Uterus (tissue), 3 donors: ENCODE measurements at regions not wholly inside any gene's neighbourhood (a gene's known extent, or its start where the extent isn't known, plus 50 kb on each side); places are given as distances from the start of the nearest gene placed in this dataset.

Source experiments
- DNase-seq, 2 donors: peaks; one replicate each; pipeline ENCODE4 v3.0.0-alpha.2; 2019 to 2020
- H3K27ac ChIP-seq, 2 donors: fragments of 200-600 bp; sonication (generic); 1 replicate in 1 of 2; 2 replicates in 1 of 2; pipeline ENCODE4 v1.5.1; 2016 to 2018
- H3K27me3 ChIP-seq, 2 donors: fragments of 200-600 bp; sonication (generic); one replicate each; pipeline ENCODE4 v1.5.1; 2018 to 2019; ENCODE audit warnings: control low read depth in 1 of 2
- H3K36me3 ChIP-seq, 2 donors: fragments of 200-600 bp; sonication (generic); one replicate each; pipeline ENCODE4 v1.5.1; 2019; ENCODE audit warnings: control low read depth in 1 of 2
- H3K4me1 ChIP-seq, 2 donors: fragments of 200-600 bp; sonication (generic); one replicate each; pipeline ENCODE4 v1.5.1; 2018 to 2019; ENCODE audit warnings: control low read depth in 1 of 2
- H3K4me3 ChIP-seq, 2 donors: fragments of 200-600 bp; sonication (generic); 1 replicate in 1 of 2; 2 replicates in 1 of 2; pipeline ENCODE4 v1.5.1; 2018 to 2019; ENCODE audit warnings: mild to moderate bottlenecking in 1 of 2
- H3K9me3 ChIP-seq, 2 donors: fragments of 200-600 bp; sonication (generic); one replicate each; pipeline ENCODE4 v1.5.1; 2019; ENCODE audit warnings: control low read depth in 1 of 2
- POLR2A ChIP-seq, 2 donors: fragments of 450-650 bp; IDR thresholded peaks; one replicate each; pipeline ENCODE4 v1.6.1; 2016; ENCODE audit warnings: antibody characterized with exemption in 2 of 2, mild to moderate bottlenecking in 1 of 2, moderate library complexity in 1 of 2
- intact Hi-C: fragments of 100-400 bp; cut with DNase I; formaldehyde crosslinking; loops from one replicate; pipeline ENCODE4 v1.15.1; 2023; ENCODE audit warnings: low total_unique reads
- TF ChIP-seq, protein P1 (sequence below), 4 experiments: fragments of 200-600 bp in 2 of 4; fragments of 450-650 bp in 2 of 4; sonication (generic) in 2 of 4; IDR thresholded peaks; one replicate each; pipeline ENCODE4 v1.5.1; 2016 to 2019; ENCODE audit warnings: antibody characterized with exemption in 4 of 4, mild to moderate bottlenecking in 2 of 4, moderate library complexity in 1 of 4
- donor health status: DM: yes; HTN: yes; CAD: no.

DNA sequence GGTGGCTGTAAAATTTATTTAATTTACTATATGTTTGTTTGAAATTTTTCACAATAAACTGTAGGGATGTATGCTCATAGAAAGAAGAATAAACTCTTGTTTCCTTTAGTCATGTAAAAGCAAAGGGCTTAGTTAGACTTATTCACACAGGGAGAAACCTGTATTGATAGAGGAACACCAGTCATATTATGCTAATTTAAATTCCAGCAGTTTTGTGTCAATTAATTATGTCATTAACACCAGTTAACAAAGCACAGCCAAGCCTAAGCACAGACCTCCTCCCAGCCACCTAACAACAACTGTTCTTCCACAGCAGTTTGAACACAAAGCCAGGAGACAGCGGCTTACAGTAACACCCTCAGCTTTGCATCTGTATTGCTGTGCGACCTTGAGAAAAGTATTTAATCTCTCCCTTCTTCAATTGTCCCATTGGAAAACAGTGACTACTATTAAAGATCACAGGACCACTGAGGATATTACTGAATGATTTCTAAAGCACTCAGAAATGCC, 260.8 kb upstream of the RRP15 start:
- H3K27me3 ChIP-seq: no peaks in the 10 kb centered on the region
- intact Hi-C loops: no loop called here
- DNase-seq: no peak
- no peak overlapping the region for H3K27ac ChIP-seq
- H3K4me1 ChIP-seq: no peaks in the 10 kb centered on the region
- no peaks in the 10 kb centered on the region for H3K9me3 ChIP-seq
- no peaks in the 10 kb centered on the region for H3K36me3 ChIP-seq
- H3K4me3 ChIP-seq: no peak overlapping the region
- TF ChIP-seq, protein P1, sequence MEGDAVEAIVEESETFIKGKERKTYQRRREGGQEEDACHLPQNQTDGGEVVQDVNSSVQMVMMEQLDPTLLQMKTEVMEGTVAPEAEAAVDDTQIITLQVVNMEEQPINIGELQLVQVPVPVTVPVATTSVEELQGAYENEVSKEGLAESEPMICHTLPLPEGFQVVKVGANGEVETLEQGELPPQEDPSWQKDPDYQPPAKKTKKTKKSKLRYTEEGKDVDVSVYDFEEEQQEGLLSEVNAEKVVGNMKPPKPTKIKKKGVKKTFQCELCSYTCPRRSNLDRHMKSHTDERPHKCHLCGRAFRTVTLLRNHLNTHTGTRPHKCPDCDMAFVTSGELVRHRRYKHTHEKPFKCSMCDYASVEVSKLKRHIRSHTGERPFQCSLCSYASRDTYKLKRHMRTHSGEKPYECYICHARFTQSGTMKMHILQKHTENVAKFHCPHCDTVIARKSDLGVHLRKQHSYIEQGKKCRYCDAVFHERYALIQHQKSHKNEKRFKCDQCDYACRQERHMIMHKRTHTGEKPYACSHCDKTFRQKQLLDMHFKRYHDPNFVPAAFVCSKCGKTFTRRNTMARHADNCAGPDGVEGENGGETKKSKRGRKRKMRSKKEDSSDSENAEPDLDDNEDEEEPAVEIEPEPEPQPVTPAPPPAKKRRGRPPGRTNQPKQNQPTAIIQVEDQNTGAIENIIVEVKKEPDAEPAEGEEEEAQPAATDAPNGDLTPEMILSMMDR (IDR thresholded peaks at IDR 0.05): no peak
- no peak for TF ChIP-seq POLR2A (IDR thresholded peaks at IDR 0.05)

DNA sequence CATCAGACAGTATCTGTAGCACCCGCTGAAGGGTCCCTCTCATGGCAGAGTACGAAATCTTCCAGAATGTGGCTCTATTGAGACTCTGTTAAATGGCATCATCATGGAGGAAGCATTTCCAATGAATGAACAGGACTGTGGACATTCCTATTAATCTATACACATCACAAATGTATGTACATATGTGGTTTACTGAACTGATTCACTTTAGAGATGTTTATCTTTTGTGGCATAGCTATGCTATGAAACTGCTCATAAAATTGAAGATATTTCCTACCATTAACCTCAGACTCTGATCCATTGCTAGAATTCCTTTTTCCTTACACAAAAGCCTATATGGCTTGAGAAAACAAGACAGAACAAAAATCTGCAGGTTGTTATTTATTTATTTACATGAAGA, 259.6 kb upstream of the RRP15 start:
- Histone ChIP-seq H3K9me3 (no peaks in the 10 kb centered on the region), H3K36me3 (no peaks in the 10 kb centered on the region), H3K27me3 (no peaks in the 10 kb centered on the region), H3K27ac (no peak overlapping the region), H3K4me3 (no peak overlapping the region), H3K4me1 (no peaks in the 10 kb centered on the region)
- intact Hi-C loops: no loop called here
- no peak for DNase-seq
- no peak for TF ChIP-seq POLR2A (IDR thresholded peaks at IDR 0.05)
- TF ChIP-seq, protein P1 (IDR thresholded peaks at IDR 0.05): no peak

DNA sequence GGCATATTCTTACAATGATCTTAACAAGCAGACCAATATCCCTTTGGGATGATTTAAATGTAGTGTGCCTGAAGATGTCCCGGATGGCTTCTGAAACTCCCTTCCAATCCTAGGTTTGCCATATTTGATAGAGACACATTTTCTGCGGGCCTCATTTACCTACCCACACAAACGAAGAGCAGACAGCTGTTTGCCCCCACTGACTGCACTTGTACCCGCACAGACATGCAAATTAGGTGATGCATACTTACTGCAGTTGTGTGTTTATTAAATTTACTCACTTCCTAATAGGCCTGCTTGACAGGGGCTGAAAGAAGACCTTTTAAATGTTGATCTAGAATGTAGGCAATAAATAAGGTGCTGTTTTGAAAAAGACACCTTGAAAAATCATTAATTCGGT, 257.9 kb upstream of the RRP15 start:
- Histone ChIP-seq H3K4me1 (no peaks in the 10 kb centered on the region), H3K9me3 (no peaks in the 10 kb centered on the region), H3K27ac (no peak overlapping the region), H3K4me3 (no peak overlapping the region), H3K27me3 (no peaks in the 10 kb centered on the region), H3K36me3 (no peaks in the 10 kb centered on the region)
- intact Hi-C loops: no loop called here
- TF ChIP-seq, protein P1 (IDR thresholded peaks at IDR 0.05): no peak
- TF ChIP-seq POLR2A (IDR thresholded peaks at IDR 0.05): no peak
- DNase-seq: no peak

DNA sequence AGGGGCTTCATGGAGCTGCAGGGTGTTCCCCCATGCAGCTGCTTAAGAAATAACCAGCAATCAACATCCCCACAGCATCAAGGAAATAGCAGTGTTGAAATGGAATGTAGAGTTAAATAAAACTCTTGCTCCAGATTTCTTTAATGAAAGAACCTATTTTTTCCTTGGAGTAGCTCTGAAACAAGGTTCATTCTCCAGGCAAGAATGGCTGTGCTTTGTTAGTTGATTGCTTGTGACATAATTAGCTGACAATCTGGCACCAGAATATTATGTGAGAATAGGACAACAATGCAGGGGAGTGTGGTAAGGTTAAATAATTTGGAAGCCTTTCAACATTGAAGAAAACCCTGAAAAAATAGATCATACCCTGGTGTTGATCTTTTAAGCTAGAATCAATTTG, 254.2 kb upstream of the RRP15 start:
- Histone ChIP-seq H3K36me3 (no peaks in the 10 kb centered on the region), H3K27me3 (no peaks in the 10 kb centered on the region), H3K9me3 (no peaks in the 10 kb centered on the region), H3K4me1 (no peaks in the 10 kb centered on the region), H3K4me3 (no peak overlapping the region), H3K27ac (no peak overlapping the region)
- DNase-seq: no peak
- TF ChIP-seq, protein P1 (IDR thresholded peaks at IDR 0.05): no peak
- TF ChIP-seq POLR2A (IDR thresholded peaks at IDR 0.05): no peak
- intact Hi-C loops: no loop called here

DNA sequence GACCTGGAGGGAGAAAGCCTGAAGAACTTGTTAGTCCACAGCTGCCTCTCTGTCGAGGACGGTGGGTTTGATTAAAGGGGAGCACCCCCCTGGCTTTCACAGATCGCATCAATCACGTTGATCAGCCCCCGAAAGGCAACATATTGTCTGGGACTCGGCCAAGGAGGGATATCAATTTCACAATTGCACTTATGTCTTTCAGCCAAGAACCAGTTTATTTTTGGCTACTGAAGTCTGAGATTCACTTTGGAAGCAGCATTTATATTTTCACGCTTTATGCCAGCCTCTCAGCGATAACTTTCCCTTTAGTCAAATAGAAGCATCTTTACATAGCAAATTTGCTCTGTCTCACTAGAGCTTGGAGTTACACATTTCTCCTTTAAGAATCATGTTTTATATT, 253.2 kb upstream of the RRP15 start:
- Histone ChIP-seq H3K9me3 (no peaks in the 10 kb centered on the region), H3K4me1 (no peaks in the 10 kb centered on the region), H3K27ac (no peak overlapping the region), H3K36me3 (no peaks in the 10 kb centered on the region), H3K27me3 (no peaks in the 10 kb centered on the region), H3K4me3 (no peak overlapping the region)
- DNase-seq: no peak
- no peak for TF ChIP-seq POLR2A (IDR thresholded peaks at IDR 0.05)
- TF ChIP-seq, protein P1 (IDR thresholded peaks at IDR 0.05): no peak
- intact Hi-C loops: no loop called here
